Astrocyte of the spinal cord (primary cell): ENCODE measurements at regions not wholly inside any gene's neighbourhood (a gene's known extent, or its start where the extent isn't known, plus 50 kb on each side); places are given as distances from the start of the nearest gene placed in this dataset.
A peak's percentile ranks its signal among the peaks of the same experiment; 100 is the strongest.

ENCODE experiments used
- DNase-seq: peaks from one replicate; pipeline ENCODE4 v3.0.0; 2011; ENCODE audit warnings: low read depth, low spot score
- H3K4me3 ChIP-seq: 2 replicates; pipeline ENCODE4 v1.5.1; 2011; ENCODE audit warnings: low read depth, mild to moderate bottlenecking, low read length, moderate library complexity
- in situ Hi-C: cut with HindIII; loops from 2 replicates; pipeline ENCODE4 v1.10.0; 2017; ENCODE audit warnings: low sequenced_read_pairs
- TF ChIP-seq, protein P1 (sequence below): IDR thresholded peaks from 2 replicates; pipeline ENCODE4 v1.5.1; 2012; ENCODE audit warnings: low read depth, mild to moderate bottlenecking, low read length, inconsistent platforms

DNA sequence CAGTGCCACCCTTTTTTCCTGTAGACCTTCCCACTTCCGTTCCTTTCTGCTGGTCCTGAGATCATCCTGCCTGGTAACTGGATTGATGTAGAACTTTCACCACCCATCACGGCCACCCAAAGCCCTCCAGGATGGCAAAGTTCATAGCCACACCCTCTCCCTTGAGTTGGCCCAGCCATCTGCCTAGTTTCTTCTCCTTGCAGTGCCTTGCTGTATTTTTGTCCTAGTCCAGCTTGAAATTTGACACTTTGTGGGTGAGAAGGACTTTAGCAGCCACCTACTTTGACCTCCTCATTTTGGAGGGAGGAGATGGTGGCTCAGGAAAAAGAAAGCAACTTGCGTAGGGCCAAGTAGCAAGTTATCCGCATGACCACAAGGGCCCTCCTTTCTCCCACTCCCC is 140.7 kb downstream of the BUB3 start:
- in situ Hi-C loops: no loop called here

GRCh38 chr10:123295644-123296043 is 141.4 kb downstream of the BUB3 start:
- TF ChIP-seq, protein P1, sequence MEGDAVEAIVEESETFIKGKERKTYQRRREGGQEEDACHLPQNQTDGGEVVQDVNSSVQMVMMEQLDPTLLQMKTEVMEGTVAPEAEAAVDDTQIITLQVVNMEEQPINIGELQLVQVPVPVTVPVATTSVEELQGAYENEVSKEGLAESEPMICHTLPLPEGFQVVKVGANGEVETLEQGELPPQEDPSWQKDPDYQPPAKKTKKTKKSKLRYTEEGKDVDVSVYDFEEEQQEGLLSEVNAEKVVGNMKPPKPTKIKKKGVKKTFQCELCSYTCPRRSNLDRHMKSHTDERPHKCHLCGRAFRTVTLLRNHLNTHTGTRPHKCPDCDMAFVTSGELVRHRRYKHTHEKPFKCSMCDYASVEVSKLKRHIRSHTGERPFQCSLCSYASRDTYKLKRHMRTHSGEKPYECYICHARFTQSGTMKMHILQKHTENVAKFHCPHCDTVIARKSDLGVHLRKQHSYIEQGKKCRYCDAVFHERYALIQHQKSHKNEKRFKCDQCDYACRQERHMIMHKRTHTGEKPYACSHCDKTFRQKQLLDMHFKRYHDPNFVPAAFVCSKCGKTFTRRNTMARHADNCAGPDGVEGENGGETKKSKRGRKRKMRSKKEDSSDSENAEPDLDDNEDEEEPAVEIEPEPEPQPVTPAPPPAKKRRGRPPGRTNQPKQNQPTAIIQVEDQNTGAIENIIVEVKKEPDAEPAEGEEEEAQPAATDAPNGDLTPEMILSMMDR: no peak
- in situ Hi-C loops: no loop called here
- H3K4me3 ChIP-seq: no peak overlapping the region
- DNase-seq: no peak

More for the DNA sequence above, 140.7 kb downstream of the BUB3 start:
- TF ChIP-seq, protein P1: no peak
- no peak overlapping the region for H3K4me3 ChIP-seq
- DNase-seq: no peak

DNA sequence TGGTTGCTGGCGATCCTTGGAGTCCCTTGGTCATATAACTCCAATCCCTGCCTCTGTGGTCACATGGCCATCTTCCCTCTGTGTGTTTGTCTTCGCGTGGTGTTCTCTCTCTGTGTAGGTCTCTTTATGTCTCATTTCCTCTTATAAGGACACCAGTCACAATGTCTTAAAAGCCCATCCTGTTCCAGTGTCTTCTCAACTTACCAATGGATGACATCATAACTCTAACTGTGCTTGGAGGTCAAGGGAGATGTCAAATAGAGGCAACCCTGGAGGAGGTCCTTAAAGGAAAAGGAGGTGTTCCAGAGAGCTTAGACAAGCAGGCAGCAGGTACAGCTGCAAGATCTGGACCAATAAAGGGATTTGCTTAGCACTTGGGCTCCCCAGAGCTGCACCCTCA is 143.0 kb downstream of the BUB3 start:
- no peak for DNase-seq
- no peak overlapping the region for H3K4me3 ChIP-seq
- in situ Hi-C loops: no loop called here
- TF ChIP-seq, protein P1: no peak

DNA sequence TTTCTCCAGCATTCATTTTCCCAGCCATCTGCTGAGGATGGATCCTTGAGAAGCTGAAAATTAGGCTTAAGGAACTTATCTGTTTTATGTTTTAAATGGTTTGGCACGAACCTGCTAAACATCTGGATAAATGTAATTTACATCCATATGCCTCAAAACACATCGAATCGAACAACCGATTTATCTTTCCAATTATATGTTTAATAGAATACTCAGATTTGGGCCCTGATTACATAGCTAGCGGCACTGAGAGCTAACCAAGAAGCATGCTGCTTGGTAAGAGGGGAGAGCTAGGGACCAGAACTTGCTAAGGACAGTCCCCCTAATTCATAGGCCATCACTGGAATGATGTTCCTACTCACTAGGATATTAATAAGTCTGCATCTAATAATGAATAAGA is 144.4 kb downstream of the BUB3 start:
- in situ Hi-C loops: no loop called here
- no peak overlapping the region for H3K4me3 ChIP-seq
- TF ChIP-seq, protein P1: no peak
- DNase-seq: no peak

GRCh38 chr10:123299598-123299997 is 145.4 kb downstream of the BUB3 start:
- in situ Hi-C loops: no loop called here
- no peak overlapping the region for H3K4me3 ChIP-seq
- TF ChIP-seq, protein P1: no peak
- no peak for DNase-seq

DNA sequence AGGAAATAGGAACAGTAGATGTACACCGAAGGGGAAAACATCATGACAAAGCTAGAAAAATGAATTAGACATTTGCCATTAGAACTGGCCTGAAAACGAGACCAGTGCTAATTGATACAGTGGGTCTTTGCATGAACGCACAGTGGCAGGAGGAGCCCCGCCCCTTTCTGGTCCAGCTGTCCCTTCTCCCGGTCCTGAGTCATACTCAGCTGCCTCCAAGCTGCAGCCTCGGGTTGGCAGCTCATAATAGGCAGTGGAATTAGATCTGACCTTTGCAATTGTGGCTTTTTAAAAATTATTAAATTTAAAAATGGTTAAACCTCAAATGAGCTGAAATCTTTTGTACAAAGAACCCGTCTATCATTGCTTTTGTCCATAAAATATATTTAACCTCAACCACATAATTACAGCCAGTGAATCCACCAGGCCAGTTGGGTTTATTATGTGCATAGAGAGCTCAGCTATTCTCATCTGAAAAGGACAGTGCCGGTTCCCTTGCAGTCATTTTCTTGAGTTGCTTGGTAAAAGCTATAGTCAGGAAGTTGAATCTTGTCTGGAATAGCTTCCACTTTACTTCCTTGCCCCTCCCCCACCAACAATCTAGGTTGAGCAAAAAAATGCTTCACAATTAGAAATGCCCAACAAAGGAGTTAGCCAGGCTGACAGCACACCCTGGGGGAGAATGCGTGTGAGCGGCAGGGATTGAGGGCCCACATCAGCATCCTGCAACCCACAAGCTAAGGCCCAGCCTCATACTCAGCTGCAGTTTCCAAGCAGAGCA is 147.1 kb downstream of the BUB3 start:
- in situ Hi-C loops: no loop called here
- TF ChIP-seq, protein P1: no peak
- DNase-seq: peak; percentile 5
- no peak overlapping the region for H3K4me3 ChIP-seq
